ENCODE measurements at regions not wholly inside any gene's neighbourhood (a gene's known extent, or its start where the extent isn't known, plus 50 kb on each side); places are given as distances from the start of the nearest gene placed in this dataset.

GRCh38 chr6:104166055-104166668 lies 693.6 kb downstream of the HACE1 start:
- TF ChIP-seq POLR2AphosphoS5 (IDR thresholded peaks at IDR 0.05; ENCODE audit: insufficient read depth in 1 of 2, low read depth in 1 of 2) (no peak), CTCF (IDR thresholded peaks at IDR 0.05) (no peak), POLR2A (IDR thresholded peaks at IDR 0.05) (no peak)
